ENCODE measurements at regions not wholly inside any gene's neighbourhood (a gene's known extent, or its start where the extent isn't known, plus 50 kb on each side); places are given as distances from the start of the nearest gene placed in this dataset.

DNA sequence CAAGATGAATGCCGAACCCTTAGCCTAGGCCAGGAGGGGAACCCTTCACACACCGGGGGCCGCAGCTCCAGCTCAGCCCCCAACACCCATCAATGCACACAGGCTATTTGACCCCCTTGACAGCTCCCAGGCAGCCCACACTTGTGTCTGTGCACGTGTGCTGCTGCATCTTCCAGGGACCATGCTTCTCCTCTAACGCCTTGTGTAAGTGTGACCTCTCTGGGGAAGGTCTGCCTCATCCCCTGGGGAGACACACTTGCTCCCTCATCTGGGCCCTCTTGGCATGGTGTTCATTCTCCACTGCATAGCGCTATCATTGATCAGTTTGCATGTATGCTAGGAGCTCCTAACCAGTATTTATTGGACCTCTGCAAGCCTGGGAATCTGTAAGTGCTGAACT is 120.0 kb upstream of the FHL2 start:
- no peaks in the 10 kb centered on the region for H3K4me1 ChIP-seq (ENCODE audit: control insufficient read depth, insufficient read depth, low read length)
- no peaks in the 10 kb centered on the region for H3K9me3 ChIP-seq (ENCODE audit: control insufficient read depth, insufficient read depth, low read depth, low read length)
- ChIA-PET POLR2A (interaction anchor here (1.2 kb wide), 1 partner anchor 115 kb away, joined by 4 read pairs; no protein-coding TSS in a partner anchor), CTCF (interaction anchor here (0.6 to 6.3 kb wide), 11 partner anchors 14 to 1064 kb away, joined by 3 to 83 read pairs (median 4); partner anchors contain the start of gene C2orf49)
- TF ChIP-seq GLIS2 (tag by site-specific recombination; IDR thresholded peaks at IDR 0.05): no peak
- TF ChIP-seq ZNF223 (tag by site-specific recombination; IDR thresholded peaks at IDR 0.05): no peak
- no peaks in the 10 kb centered on the region for H3K36me3 ChIP-seq (ENCODE audit: control insufficient read depth in 2 of 2, insufficient read depth in 1 of 2, low read length in 2 of 2)
- H3K27ac ChIP-seq (ENCODE audit: extremely low read depth, low read depth, low read length): no peak overlapping the region
- no peak overlapping the region for H3K4me3 ChIP-seq (ENCODE audit: low read depth, low read length)

DNA sequence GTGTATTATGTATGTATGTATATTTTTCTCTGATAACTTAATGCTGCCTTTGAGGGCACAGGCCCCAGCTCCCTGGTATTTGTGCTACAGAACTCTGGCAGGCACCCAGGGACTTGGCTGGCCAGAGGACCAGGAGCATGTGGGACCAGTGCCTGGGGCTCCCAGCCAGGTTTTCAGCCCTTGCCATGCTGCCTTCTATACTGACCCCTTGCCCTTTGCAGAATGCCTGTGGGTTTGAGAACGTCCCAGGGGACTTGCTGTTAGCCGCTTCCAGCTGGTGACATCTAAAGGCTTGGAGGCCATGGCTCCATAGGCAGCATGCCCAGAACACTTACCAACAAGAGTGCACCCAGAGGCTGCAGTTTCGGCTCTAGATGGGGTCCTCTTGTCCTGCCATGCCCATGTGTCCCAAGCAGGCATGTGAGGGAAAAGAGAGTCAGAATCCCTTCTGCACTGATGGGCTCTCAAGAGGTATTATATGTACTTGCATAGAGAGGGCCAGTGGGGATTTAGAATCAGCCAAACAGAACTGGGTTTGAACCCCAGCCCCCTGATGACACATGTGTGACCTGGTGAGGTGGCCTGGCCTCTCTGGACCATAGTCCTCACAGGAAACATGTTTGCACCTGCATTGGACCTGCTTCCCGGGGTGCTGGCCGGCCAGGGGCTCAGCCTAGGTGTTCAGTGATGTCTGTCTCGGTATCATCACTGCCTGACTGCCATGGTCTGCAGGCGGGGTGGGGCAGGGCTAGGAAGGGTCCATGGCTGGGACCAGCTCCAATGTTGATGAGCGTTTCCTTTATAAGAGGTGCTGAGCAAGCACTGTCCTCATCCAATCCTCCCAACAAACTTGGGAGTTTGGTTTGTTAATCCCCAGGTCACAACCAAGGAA is 119.2 kb upstream of the FHL2 start:
- Histone ChIP-seq H3K9me3 (ENCODE audit: control insufficient read depth, insufficient read depth, low read depth, low read length) (no peaks in the 10 kb centered on the region), H3K4me1 (ENCODE audit: control insufficient read depth, insufficient read depth, low read length) (no peaks in the 10 kb centered on the region), H3K4me3 (ENCODE audit: low read depth, low read length) (no peak overlapping the region), H3K36me3 (ENCODE audit: control insufficient read depth in 2 of 2, insufficient read depth in 1 of 2, low read length in 2 of 2) (no peaks in the 10 kb centered on the region), H3K27ac (ENCODE audit: extremely low read depth, low read depth, low read length) (no peak overlapping the region)
- CTCF ChIA-PET: interaction anchor here (0.6 to 6.3 kb wide), 8 partner anchors 9 to 223 kb away, joined by 3 to 83 read pairs (median 6); no protein-coding TSS in a partner anchor
- no peak for TF ChIP-seq ZNF473 (tag by site-specific recombination; IDR thresholded peaks at IDR 0.05)
- TF ChIP-seq, protein P1, sequence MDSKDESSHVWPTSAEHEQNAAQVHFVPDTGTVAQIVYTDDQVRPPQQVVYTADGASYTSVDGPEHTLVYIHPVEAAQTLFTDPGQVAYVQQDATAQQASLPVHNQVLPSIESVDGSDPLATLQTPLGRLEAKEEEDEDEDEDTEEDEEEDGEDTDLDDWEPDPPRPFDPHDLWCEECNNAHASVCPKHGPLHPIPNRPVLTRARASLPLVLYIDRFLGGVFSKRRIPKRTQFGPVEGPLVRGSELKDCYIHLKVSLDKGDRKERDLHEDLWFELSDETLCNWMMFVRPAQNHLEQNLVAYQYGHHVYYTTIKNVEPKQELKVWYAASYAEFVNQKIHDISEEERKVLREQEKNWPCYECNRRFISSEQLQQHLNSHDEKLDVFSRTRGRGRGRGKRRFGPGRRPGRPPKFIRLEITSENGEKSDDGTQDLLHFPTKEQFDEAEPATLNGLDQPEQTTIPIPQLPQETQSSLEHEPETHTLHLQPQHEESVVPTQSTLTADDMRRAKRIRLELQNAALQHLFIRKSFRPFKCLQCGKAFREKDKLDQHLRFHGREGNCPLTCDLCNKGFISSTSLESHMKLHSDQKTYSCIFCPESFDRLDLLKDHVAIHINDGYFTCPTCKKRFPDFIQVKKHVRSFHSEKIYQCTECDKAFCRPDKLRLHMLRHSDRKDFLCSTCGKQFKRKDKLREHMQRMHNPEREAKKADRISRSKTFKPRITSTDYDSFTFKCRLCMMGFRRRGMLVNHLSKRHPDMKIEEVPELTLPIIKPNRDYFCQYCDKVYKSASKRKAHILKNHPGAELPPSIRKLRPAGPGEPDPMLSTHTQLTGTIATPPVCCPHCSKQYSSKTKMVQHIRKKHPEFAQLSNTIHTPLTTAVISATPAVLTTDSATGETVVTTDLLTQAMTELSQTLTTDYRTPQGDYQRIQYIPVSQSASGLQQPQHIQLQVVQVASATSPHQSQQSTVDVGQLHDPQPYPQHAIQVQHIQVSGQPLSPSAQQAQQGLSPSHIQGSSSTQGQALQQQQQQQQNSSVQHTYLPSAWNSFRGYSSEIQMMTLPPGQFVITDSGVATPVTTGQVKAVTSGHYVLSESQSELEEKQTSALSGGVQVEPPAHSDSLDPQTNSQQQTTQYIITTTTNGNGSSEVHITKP (tag by site-specific recombination; IDR thresholded peaks at IDR 0.05): no peak
- no peak for TF ChIP-seq ZNF341 (tag by site-specific recombination; IDR thresholded peaks at IDR 0.05; ENCODE audit: low read depth)
- TF ChIP-seq ZNF146 (tag by site-specific recombination; IDR thresholded peaks at IDR 0.05): no peak
- TF ChIP-seq ZNF274 (IDR thresholded peaks at IDR 0.05; ENCODE audit: low read length): no peak
- TF ChIP-seq ZNF274 (tag by site-specific recombination; IDR thresholded peaks at IDR 0.05; ENCODE audit: borderline replicate concordance): no peak
- no peak for TF ChIP-seq SP7 (tag by site-specific recombination; IDR thresholded peaks at IDR 0.05)
- TF ChIP-seq ZNF747 (tag by site-specific recombination; IDR thresholded peaks at IDR 0.05): no peak
- POLR2A ChIA-PET: interaction anchor here (1.2 kb wide), 1 partner anchor 114 kb away, joined by 4 read pairs; no protein-coding TSS in a partner anchor

DNA sequence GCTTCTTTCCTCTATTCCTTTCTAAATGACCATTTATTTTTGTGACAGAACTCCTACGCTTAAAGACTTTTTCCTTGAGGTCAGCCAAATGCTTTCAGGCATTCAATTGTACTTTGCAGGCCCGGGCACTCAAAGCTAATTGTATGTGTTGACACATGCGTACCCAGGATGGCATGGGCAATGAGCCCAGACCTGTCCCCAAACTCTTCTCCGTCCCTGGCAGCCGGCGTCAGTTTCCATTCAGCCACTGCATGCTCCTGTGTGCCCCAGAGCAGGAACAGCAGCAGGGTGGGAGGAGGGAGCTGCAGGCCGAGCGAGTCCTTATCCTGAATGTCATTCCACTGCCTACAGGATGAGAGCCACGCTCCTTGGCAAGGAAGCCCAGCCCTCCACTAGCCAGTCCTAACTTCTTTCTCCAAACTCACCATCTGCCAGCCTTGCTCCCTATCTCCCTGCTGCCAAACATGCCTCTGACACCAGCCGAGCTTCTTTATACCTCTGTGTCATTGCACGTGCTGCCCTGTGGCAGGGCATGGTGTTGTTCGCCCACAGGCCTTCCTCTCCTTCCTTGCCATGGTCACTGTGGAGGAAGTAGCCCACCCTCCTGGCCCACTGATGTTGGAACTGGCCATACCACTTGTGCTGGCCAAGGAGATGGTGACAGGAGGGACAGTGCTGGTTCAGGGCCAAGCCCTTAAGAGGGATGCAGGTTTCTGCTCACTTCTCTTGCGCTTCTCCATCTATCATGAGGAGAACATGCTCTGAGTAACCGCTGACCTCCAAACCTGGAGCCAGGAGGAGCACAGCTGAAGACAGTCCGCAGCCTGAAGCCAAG is 116.9 kb upstream of the FHL2 start:
- ChIA-PET CTCF (interaction anchor here (0.6 to 2.4 kb wide), 7 partner anchors 105 to 173 kb away, joined by 3 to 9 read pairs (median 3); no protein-coding TSS in a partner anchor), POLR2A (no interaction called here)
- TF ChIP-seq, protein P2, sequence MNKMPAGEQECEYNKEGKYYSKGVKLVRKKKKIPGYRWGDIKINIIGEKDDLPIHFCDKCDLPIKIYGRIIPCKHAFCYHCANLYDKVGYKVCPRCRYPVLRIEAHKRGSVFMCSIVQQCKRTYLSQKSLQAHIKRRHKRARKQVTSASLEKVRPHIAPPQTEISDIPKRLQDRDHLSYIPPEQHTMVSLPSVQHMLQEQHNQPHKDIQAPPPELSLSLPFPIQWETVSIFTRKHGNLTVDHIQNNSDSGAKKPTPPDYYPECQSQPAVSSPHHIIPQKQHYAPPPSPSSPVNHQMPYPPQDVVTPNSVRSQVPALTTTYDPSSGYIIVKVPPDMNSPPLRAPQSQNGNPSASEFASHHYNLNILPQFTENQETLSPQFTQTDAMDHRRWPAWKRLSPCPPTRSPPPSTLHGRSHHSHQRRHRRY (tag by site-specific recombination; IDR thresholded peaks at IDR 0.05): no peak
- TF ChIP-seq ZNF169 (tag by site-specific recombination; IDR thresholded peaks at IDR 0.05) (no peak), SP3 (tag by site-specific recombination; IDR thresholded peaks at IDR 0.05) (no peak), ZNF132 (tag by site-specific recombination; IDR thresholded peaks at IDR 0.05; ENCODE audit: borderline replicate concordance) (no peak), ZNF175 (tag by site-specific recombination; IDR thresholded peaks at IDR 0.05) (no peak), ZNF596 (tag by site-specific recombination; IDR thresholded peaks at IDR 0.05) (no peak), HOXA7 (CRISPR knock-in tag; IDR thresholded peaks at IDR 0.05; ENCODE audit: borderline replicate concordance) (no peak), ZNF561 (tag by site-specific recombination; IDR thresholded peaks at IDR 0.05; ENCODE audit: borderline replicate concordance) (no peak), ZNF830 (tag by site-specific recombination; IDR thresholded peaks at IDR 0.05; ENCODE audit: low read depth) (no peak)
- TF ChIP-seq, protein P3, sequence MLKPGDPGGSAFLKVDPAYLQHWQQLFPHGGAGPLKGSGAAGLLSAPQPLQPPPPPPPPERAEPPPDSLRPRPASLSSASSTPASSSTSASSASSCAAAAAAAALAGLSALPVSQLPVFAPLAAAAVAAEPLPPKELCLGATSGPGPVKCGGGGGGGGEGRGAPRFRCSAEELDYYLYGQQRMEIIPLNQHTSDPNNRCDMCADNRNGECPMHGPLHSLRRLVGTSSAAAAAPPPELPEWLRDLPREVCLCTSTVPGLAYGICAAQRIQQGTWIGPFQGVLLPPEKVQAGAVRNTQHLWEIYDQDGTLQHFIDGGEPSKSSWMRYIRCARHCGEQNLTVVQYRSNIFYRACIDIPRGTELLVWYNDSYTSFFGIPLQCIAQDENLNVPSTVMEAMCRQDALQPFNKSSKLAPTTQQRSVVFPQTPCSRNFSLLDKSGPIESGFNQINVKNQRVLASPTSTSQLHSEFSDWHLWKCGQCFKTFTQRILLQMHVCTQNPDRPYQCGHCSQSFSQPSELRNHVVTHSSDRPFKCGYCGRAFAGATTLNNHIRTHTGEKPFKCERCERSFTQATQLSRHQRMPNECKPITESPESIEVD (tag by site-specific recombination; IDR thresholded peaks at IDR 0.05): no peak
- Histone ChIP-seq H3K4me1 (ENCODE audit: control insufficient read depth, insufficient read depth, low read length) (no peaks in the 10 kb centered on the region), H3K27ac (ENCODE audit: extremely low read depth, low read depth, low read length) (no peak overlapping the region), H3K9me3 (ENCODE audit: control insufficient read depth, insufficient read depth, low read depth, low read length) (no peaks in the 10 kb centered on the region), H3K36me3 (ENCODE audit: control insufficient read depth in 2 of 2, insufficient read depth in 1 of 2, low read length in 2 of 2) (no peaks in the 10 kb centered on the region), H3K4me3 (ENCODE audit: low read depth, low read length) (no peak overlapping the region)
